SHP77 (cell line): ENCODE measurements at regions not wholly inside any gene's neighbourhood (a gene's known extent, or its start where the extent isn't known, plus 50 kb on each side); places are given as distances from the start of the nearest gene placed in this dataset.

ENCODE experiments used
- DNase-seq, 2 experiments: peaks; one replicate each; lab custom pipeline; 2025; lab: John Stamatoyannopoulos, UW

GRCh38 chr5:135628771-135629563 lies 50.2 kb upstream of the CXCL14 start:
- DNase-seq, result no peak
